ENCODE measurements at regions not wholly inside any gene's neighbourhood (a gene's known extent, or its start where the extent isn't known, plus 50 kb on each side); places are given as distances from the start of the nearest gene placed in this dataset.

GRCh38 chr12:88662093-88662492, 81.8 kb upstream of the KITLG start:
- TF ChIP-seq CTCF (IDR thresholded peaks at IDR 0.05) (no peak), POLR2A (IDR thresholded peaks at IDR 0.05) (no peak)

Measured in heart left ventricle (tissue), 13 donors.